Activated CD8-positive, alpha-beta memory T cell treated with anti-CD3 and anti-CD28 coated beads, Interleukin-2, amount 50 U/mL, for 4 hours (primary cell): ENCODE measurements at regions not wholly inside any gene's neighbourhood (a gene's known extent, or its start where the extent isn't known, plus 50 kb on each side); places are given as distances from the start of the nearest gene placed in this dataset.

Source experiments
- DNase-seq: peaks from one replicate; pipeline ENCODE4 v3.0.0-alpha.2; 2020

- DNase-seq: no peak
These were observed 652.0 kb upstream of the NOX3 start for GRCh38 chr6:156107624-156108101.

GRCh38 chr6:156102129-156102528, 646.5 kb upstream of the NOX3 start:
- no peak for DNase-seq

- no peak for DNase-seq
These were observed 643.2 kb upstream of the NOX3 start for GRCh38 chr6:156098839-156099238.

GRCh38 chr6:156087487-156087886, 631.8 kb upstream of the NOX3 start:
- no peak for DNase-seq

- DNase-seq: no peak
These were observed 626.4 kb upstream of the NOX3 start for GRCh38 chr6:156082012-156082411.

- no peak for DNase-seq
These were observed 624.7 kb upstream of the NOX3 start for GRCh38 chr6:156080371-156080770.

- DNase-seq: no peak
These were observed 613.2 kb upstream of the NOX3 start for GRCh38 chr6:156068881-156069280.

GRCh38 chr6:156065849-156066248, 610.2 kb upstream of the NOX3 start:
- no peak for DNase-seq

GRCh38 chr6:156062091-156062563, 606.5 kb upstream of the NOX3 start:
- no peak for DNase-seq

- DNase-seq: no peak
These were observed 605.8 kb upstream of the NOX3 start for GRCh38 chr6:156061465-156061864.

- no peak for DNase-seq
These were observed 604.4 kb upstream of the NOX3 start for GRCh38 chr6:156060013-156060412.

- no peak for DNase-seq
These were observed 602.7 kb upstream of the NOX3 start for GRCh38 chr6:156058356-156058755.

GRCh38 chr6:156057869-156058268, 602.2 kb upstream of the NOX3 start:
- DNase-seq: no peak

- DNase-seq: no peak
These were observed 600.4 kb upstream of the NOX3 start for GRCh38 chr6:156056085-156056484.

- DNase-seq: no peak
These were observed 598.0 kb upstream of the NOX3 start for GRCh38 chr6:156053626-156054025.

- no peak for DNase-seq
These were observed 591.3 kb upstream of the NOX3 start for GRCh38 chr6:156046841-156047449.

- no peak for DNase-seq
These were observed 590.6 kb upstream of the NOX3 start for GRCh38 chr6:156046268-156046665.

GRCh38 chr6:156045401-156046267, 590.0 kb upstream of the NOX3 start:
- DNase-seq: no peak

GRCh38 chr6:156033598-156033997, 578.0 kb upstream of the NOX3 start:
- DNase-seq: no peak

GRCh38 chr6:156031516-156031915, 575.9 kb upstream of the NOX3 start:
- DNase-seq: no peak

GRCh38 chr6:156030053-156030452, 574.4 kb upstream of the NOX3 start:
- DNase-seq: no peak

- no peak for DNase-seq
These were observed 573.8 kb upstream of the NOX3 start for GRCh38 chr6:156029286-156029985.

- DNase-seq: no peak
These were observed 572.9 kb upstream of the NOX3 start for GRCh38 chr6:156028335-156029131.
